Mucosa of descending colon (tissue), 3 donors: ENCODE measurements at regions not wholly inside any gene's neighbourhood (a gene's known extent, or its start where the extent isn't known, plus 50 kb on each side); places are given as distances from the start of the nearest gene placed in this dataset.

Experiments used
- ATAC-seq: fragments of 200-7000 bp; cut with Tn5 transposase; one replicate; pipeline ENCODE4 v1.9.1; 2020; ENCODE audit warnings: mild to moderate bottlenecking, moderate library complexity
- DNase-seq, 3 donors: peaks; one replicate each; pipeline ENCODE4 v3.0.0-alpha.2; 2020
- H3K36me3 ChIP-seq: fragments of 200-600 bp; one replicate; pipeline ENCODE4 v1.8.0; 2021; ENCODE audit warnings: low read depth, mild to moderate bottlenecking
- H3K4me1 ChIP-seq: fragments of 200-600 bp; one replicate; pipeline ENCODE4 v1.8.0; 2021; ENCODE audit warnings: low read depth, mild to moderate bottlenecking
- H3K4me3 ChIP-seq: fragments of 200-600 bp; one replicate; pipeline ENCODE4 v1.8.0; 2021; ENCODE audit warnings: mild to moderate bottlenecking
- H3K9me3 ChIP-seq: fragments of 200-600 bp; one replicate; pipeline ENCODE4 v1.8.0; 2021; ENCODE audit warnings: mild to moderate bottlenecking
- intact Hi-C, 2 donors: fragments of 100-400 bp; cut with DNase I in 1 of 2; cut with micrococcal nuclease in 1 of 2; formaldehyde crosslinking; loops; one replicate each; pipeline versions ENCODE4 v1.11.0 to v1.11.1; 2022; cut with DNase I, micrococcal nuclease
- TF ChIP-seq, protein P1 (sequence below): fragments of 200-600 bp; IDR thresholded peaks from one replicate; pipeline ENCODE4 v1.8.0; 2022; ENCODE audit warnings: antibody characterized with exemption, mild to moderate bottlenecking
- donor health status: DM: no; HTN: no; CAD: no; lungs with moderate emphysema.
- donor health status: DM: no; HTN: no; CAD: no.
- donor health status: DM: no; HTN: yes; CAD: no.

GRCh38 chr4:138405934-138406567, 163.9 kb upstream of the SLC7A11 start:
- ATAC-seq, result no peak
- Histone ChIP-seq H3K36me3 (no peaks in the 10 kb centered on the region), H3K4me1 (no peaks in the 10 kb centered on the region), H3K9me3 (no peaks in the 10 kb centered on the region), H3K4me3 (no peak overlapping the region)
- intact Hi-C loops, result no loop called here
- no peak for DNase-seq
- TF ChIP-seq, protein P1, sequence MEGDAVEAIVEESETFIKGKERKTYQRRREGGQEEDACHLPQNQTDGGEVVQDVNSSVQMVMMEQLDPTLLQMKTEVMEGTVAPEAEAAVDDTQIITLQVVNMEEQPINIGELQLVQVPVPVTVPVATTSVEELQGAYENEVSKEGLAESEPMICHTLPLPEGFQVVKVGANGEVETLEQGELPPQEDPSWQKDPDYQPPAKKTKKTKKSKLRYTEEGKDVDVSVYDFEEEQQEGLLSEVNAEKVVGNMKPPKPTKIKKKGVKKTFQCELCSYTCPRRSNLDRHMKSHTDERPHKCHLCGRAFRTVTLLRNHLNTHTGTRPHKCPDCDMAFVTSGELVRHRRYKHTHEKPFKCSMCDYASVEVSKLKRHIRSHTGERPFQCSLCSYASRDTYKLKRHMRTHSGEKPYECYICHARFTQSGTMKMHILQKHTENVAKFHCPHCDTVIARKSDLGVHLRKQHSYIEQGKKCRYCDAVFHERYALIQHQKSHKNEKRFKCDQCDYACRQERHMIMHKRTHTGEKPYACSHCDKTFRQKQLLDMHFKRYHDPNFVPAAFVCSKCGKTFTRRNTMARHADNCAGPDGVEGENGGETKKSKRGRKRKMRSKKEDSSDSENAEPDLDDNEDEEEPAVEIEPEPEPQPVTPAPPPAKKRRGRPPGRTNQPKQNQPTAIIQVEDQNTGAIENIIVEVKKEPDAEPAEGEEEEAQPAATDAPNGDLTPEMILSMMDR, result no peak

GRCh38 chr4:138405466-138405891, 163.3 kb upstream of the SLC7A11 start:
- no peak for DNase-seq

DNA sequence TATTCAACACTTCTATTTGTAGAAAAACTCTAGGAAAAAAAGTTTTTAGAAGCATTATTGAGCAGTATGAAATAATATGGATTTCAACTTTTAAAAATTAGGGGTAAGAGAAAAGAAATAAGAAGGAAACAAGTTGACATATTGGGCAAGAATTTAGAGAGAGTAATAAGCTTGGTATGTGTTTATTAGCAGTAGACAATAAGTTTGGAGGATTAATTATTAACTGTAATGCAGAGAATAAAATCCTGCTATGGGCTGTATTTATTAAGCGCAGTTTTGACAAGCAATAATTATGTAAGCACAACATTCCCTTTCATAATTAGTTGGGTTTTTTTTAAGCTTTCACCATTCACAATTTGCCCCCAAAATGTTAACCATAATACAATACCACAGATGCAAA, 162.7 kb upstream of the SLC7A11 start:
- H3K9me3 ChIP-seq, result no peaks in the 10 kb centered on the region
- H3K36me3 ChIP-seq, result no peaks in the 10 kb centered on the region
- TF ChIP-seq, protein P1, result no peak
- H3K4me1 ChIP-seq, result no peaks in the 10 kb centered on the region
- intact Hi-C loops, result no loop called here
- DNase-seq (no peak), ATAC-seq (no peak)
- no peak overlapping the region for H3K4me3 ChIP-seq

More at GRCh38 chr4:138405466-138405891, 163.3 kb upstream of the SLC7A11 start:
- TF ChIP-seq, protein P1, result no peak
- Histone ChIP-seq H3K4me3 (no peak overlapping the region), H3K36me3 (no peaks in the 10 kb centered on the region), H3K9me3 (no peaks in the 10 kb centered on the region), H3K4me1 (no peaks in the 10 kb centered on the region)
- no peak for ATAC-seq
- intact Hi-C loops, result no loop called here

- no peak for DNase-seq
- TF ChIP-seq, protein P1, result no peak
- no peak overlapping the region for H3K4me3 ChIP-seq
- H3K9me3 ChIP-seq, result no peaks in the 10 kb centered on the region
- intact Hi-C loops, result no loop called here
- no peaks in the 10 kb centered on the region for H3K4me1 ChIP-seq
- no peak for ATAC-seq
- no peaks in the 10 kb centered on the region for H3K36me3 ChIP-seq
Measured at GRCh38 chr4:138404251-138404650, 162.1 kb upstream of the SLC7A11 start.

- no peaks in the 10 kb centered on the region for H3K9me3 ChIP-seq
- no peak overlapping the region for H3K4me3 ChIP-seq
- H3K4me1 ChIP-seq, result no peaks in the 10 kb centered on the region
- no peak for ATAC-seq
- TF ChIP-seq, protein P1, result no peak
- H3K36me3 ChIP-seq, result no peaks in the 10 kb centered on the region
- peak in 1 of 3 donors; percentile 14 for DNase-seq
- intact Hi-C loops, result no loop called here
Measured at GRCh38 chr4:138401334-138401733, 159.2 kb upstream of the SLC7A11 start.

DNA sequence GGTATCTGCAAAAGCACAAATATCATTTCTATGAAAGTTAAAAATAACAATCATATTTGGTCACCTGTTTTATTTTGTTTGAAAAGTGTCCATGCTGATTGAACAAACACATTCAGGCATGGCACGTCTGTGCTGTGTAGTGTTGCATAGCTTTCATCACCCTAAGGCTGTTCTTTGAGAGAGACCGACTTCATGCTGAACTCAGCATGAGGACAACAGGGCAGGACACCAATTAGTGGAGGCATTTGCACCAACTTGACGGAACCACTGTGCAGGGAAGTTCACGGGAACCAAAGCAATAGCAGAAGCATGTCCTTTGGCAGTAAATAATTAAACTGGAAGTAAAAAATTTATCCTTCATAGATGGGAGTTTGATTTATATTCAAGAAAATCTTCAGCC, 158.4 kb upstream of the SLC7A11 start:
- DNase-seq (no peak), ATAC-seq (no peak)
- H3K4me1 ChIP-seq, result no peaks in the 10 kb centered on the region
- TF ChIP-seq, protein P1, result no peak
- no peaks in the 10 kb centered on the region for H3K36me3 ChIP-seq
- intact Hi-C loops, result no loop called here
- H3K9me3 ChIP-seq, result no peaks in the 10 kb centered on the region
- no peak overlapping the region for H3K4me3 ChIP-seq
